Motor neuron (in vitro differentiated cells): ENCODE measurements at regions not wholly inside any gene's neighbourhood (a gene's known extent, or its start where the extent isn't known, plus 50 kb on each side); places are given as distances from the start of the nearest gene placed in this dataset.
A peak's percentile ranks its signal among the peaks of the same experiment; 100 is the strongest.
"Not testable (repeated sequence)": the region's sequence is repeated elsewhere in the genome, so short reads cannot be mapped to it uniquely, and the experiment has no call there.

Experiments
- ATAC-seq, 8 experiments: fragments of 200-7000 bp; cut with Tn5 transposase; replicated peaks in 6 of 8; 2 replicates each; pipeline ENCODE4 v1.8.0; 2021; ENCODE audit warnings: mild to moderate bottlenecking in 8 of 8, moderate library complexity in 8 of 8
- H3K27ac ChIP-seq, 2 donors: fragments of 250-450 bp; sonication (Bioruptor Pico); 2 replicates each; pipeline ENCODE4 v1.9.0; 2021; ENCODE audit warnings: antibody characterized with exemption in 2 of 2, mild to moderate bottlenecking in 2 of 2, moderate library complexity in 1 of 2
- H3K4me1 ChIP-seq, 2 donors: fragments of 250-450 bp; sonication (Bioruptor Pico); replicated peaks in 1 of 2; 2 replicates each; pipeline ENCODE4 v1.6.1; 2021; ENCODE audit warnings: antibody characterized with exemption in 2 of 2, mild to moderate bottlenecking in 2 of 2, moderate library complexity in 1 of 2
- H3K4me3 ChIP-seq, 5 donors: fragments of 250-450 bp; sonication (Bioruptor Pico); 2 replicates each; pipeline ENCODE4 v1.9.0; 2021; ENCODE audit warnings: antibody characterized with exemption in 5 of 5, mild to moderate bottlenecking in 5 of 5, moderate library complexity in 4 of 5
- WGBS, 10 experiments: fragments of 450-650 bp; shearing (Covaris generic); methylation state at CpG; one replicate each; pipeline ENCODE4 v1.0.0; 2022; 5-methylcytosine and 5-hydroxymethylcytosine counted together
- in situ Hi-C, 9 experiments: fragments of 400-800 bp; cut with MboI; loops; one replicate each; pipeline ENCODE4 v1.15.0; 2021; ENCODE audit warnings: low sequenced_read_pairs in 9 of 9, low pct_unique_long_range_greater_than_20kb in 2 of 9; ENCODE audit not compliant: unreplicated experiment in 9 of 9

- WGBS, 10 experiments: 0 to 40% methylated on average over 1 of the region's 1 CpG; no CpG with 5 or more reads in 8 of the 10 experiments
Measured at GRCh38 chr6:60991427-60992028, 1294.5 kb downstream of the KHDRBS2 start.

GRCh38 chr6:60952500-60952899 is 1333.5 kb downstream of the KHDRBS2 start:
- H3K27ac ChIP-seq: no peak overlapping the region
- H3K4me3 ChIP-seq: no peak overlapping the region
- H3K4me1 ChIP-seq: no peaks in the 10 kb centered on the region
- in situ Hi-C loops: no loop called here
- 0 to 100% (median 69%) methylated on average over 1 to 3 of the region's 3 CpGs; no CpG with 5 or more reads in 2 of the 10 experiments for WGBS, 10 experiments
- no peak for ATAC-seq

More at GRCh38 chr6:60991427-60992028, 1294.5 kb downstream of the KHDRBS2 start:
- in situ Hi-C loops: no loop called here
- Histone ChIP-seq H3K4me1 (no peaks in the 10 kb centered on the region), H3K4me3 (no peak overlapping the region), H3K27ac (no peak overlapping the region)
- no peak for ATAC-seq

DNA sequence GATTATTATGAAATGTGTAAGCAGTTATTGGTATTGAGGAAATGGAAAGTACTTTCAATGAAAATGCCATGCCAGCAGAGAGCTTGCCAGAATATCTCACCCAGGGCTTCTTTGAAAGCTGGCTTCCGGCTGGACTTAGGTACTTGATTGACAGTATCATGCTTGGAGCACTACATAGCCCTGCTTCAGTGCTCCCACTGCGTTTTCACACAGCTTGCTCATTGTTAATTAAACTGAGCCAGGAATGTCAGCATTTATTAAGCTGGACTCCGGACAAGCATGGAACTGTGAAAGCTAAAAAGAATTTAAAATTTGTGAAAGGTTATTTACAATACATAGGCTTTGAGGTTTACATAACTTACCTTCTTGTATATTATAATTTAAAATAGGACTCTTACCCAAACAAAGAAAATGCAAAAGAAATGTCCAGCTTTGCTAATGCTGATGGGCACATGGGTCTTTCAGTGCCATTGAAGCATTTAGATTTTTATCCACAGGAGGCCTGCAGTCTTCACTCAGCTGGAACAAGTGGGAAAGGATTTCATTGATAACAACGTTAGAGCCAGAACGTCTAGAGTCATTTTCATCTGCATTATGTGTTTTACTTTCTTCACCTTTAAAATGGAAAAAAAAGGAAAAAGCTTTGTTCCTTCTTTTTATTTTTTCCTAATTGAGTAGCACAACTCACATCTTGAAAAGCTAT is 1335.7 kb downstream of the KHDRBS2 start:
- peak in 3 of 8 experiments; percentile 56 to 70 (median 63) for ATAC-seq
- in situ Hi-C loops, H3K4me1 ChIP-seq, H3K27ac ChIP-seq, H3K4me3 ChIP-seq: not testable (repeated sequence)
- 0 to 14% (median 3%) methylated on average over 1 to 5 of the region's 5 CpGs; no CpG with 5 or more reads in 3 of the 10 experiments for WGBS, 10 experiments

- H3K4me3 ChIP-seq, H3K27ac ChIP-seq, H3K4me1 ChIP-seq, in situ Hi-C loops: not testable (repeated sequence)
- WGBS, 10 experiments: 0 to 83% (median 3%) methylated on average over 1 to 2 of the region's 2 CpGs; no CpG with 5 or more reads in 6 of the 10 experiments
- peak in 1 of 8 experiments; percentile 50 for ATAC-seq
Measured at GRCh38 chr6:60947416-60947815, 1338.6 kb downstream of the KHDRBS2 start.

- in situ Hi-C loops: not testable (repeated sequence)
Measured at GRCh38 chr6:60944803-60945202, 1341.2 kb downstream of the KHDRBS2 start.

GRCh38 chr6:60935970-60936369 is 1350.1 kb downstream of the KHDRBS2 start:
- in situ Hi-C loops, H3K4me1 ChIP-seq, H3K4me3 ChIP-seq, H3K27ac ChIP-seq: not testable (repeated sequence)
- WGBS, 10 experiments: no CpG with 5 or more reads among the region's 1 CpG
- peak in 3 of 8 experiments; percentile 67 to 71 (median 67) for ATAC-seq

More at GRCh38 chr6:60944803-60945202, 1341.2 kb downstream of the KHDRBS2 start:
- H3K4me3 ChIP-seq, H3K27ac ChIP-seq, H3K4me1 ChIP-seq, ATAC-seq: not testable (repeated sequence)
- 20% methylated on average over 4 of the region's 26 CpGs; no CpG with 5 or more reads in 9 of the 10 experiments for WGBS, 10 experiments

DNA sequence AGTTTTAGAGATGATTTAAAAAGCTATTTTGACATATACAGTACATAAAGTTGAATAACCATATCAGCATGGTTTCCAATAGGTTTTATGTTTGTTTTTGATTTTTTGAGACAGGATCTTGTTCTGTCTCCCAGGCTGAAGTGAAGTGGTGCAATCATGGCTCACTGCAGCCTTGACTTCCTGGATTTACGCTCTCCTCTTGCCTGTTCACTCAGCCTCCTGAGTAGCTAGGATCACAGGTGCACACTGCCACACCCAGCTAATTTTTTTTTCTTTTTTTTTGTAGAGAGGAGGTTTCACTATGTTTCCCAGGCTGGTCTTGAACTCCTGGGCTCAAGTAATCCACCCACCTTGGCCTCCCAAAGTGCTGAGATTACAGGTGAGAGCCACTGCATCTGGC is 1366.4 kb downstream of the KHDRBS2 start:
- H3K4me3 ChIP-seq, in situ Hi-C loops, ATAC-seq, H3K4me1 ChIP-seq, H3K27ac ChIP-seq: not testable (repeated sequence)
- 60 to 88% methylated on average over 1 of the region's 1 CpG; no CpG with 5 or more reads in 8 of the 10 experiments for WGBS, 10 experiments

GRCh38 chr6:60903860-60904259 is 1382.2 kb downstream of the KHDRBS2 start:
- H3K4me3 ChIP-seq, in situ Hi-C loops, ATAC-seq, H3K27ac ChIP-seq, H3K4me1 ChIP-seq: not testable (repeated sequence)
- WGBS, 10 experiments: 23 to 100% (median 85%) methylated on average over 1 to 6 of the region's 6 CpGs; no CpG with 5 or more reads in 2 of the 10 experiments

- in situ Hi-C loops, ATAC-seq, H3K27ac ChIP-seq, H3K4me3 ChIP-seq, H3K4me1 ChIP-seq: not testable (repeated sequence)
- 40 to 100% (median 67%) methylated on average over 1 of the region's 1 CpG; no CpG with 5 or more reads in 6 of the 10 experiments for WGBS, 10 experiments
Measured at GRCh38 chr6:60893374-60893773, 1392.7 kb downstream of the KHDRBS2 start.

DNA sequence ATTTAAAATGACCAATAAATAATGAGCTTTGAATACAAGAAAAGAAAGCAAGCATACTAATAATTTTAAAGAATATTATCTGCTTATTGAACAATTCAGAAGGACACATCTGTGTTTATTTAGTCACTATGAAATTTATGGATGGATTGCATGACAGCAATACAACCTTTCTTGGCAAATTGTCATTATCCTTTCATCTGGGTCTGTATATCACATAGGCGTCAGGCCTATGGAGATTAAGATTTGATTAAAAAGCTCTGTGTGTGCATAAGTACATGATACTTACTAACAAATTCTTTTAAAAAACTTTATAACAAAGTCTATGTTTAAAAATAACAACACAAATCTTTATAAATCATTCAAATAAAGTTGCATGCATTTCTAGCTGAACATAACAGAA is 1394.4 kb downstream of the KHDRBS2 start:
- no peak overlapping the region for H3K4me3 ChIP-seq
- in situ Hi-C loops: no loop called here
- WGBS, 10 experiments: 0 to 80% (median 6%) methylated on average over 1 of the region's 1 CpG; no CpG with 5 or more reads in 6 of the 10 experiments
- no peak overlapping the region for H3K27ac ChIP-seq
- H3K4me1 ChIP-seq: no peaks in the 10 kb centered on the region
- peak in 3 of 8 experiments; percentile 43 to 71 (median 58) for ATAC-seq

- in situ Hi-C loops, H3K27ac ChIP-seq, H3K4me3 ChIP-seq, H3K4me1 ChIP-seq: not testable (repeated sequence)
- peak in 4 of 8 experiments; percentile 37 to 91 (median 71) for ATAC-seq
- 0 to 65% (median 40%) methylated on average over 1 to 3 of the region's 3 CpGs; no CpG with 5 or more reads in 7 of the 10 experiments for WGBS, 10 experiments
Measured at GRCh38 chr6:60877396-60877795, 1408.6 kb downstream of the KHDRBS2 start.

GRCh38 chr6:60870779-60871178 is 1415.2 kb downstream of the KHDRBS2 start:
- in situ Hi-C loops, H3K4me1 ChIP-seq, H3K27ac ChIP-seq, ATAC-seq, H3K4me3 ChIP-seq: not testable (repeated sequence)
- WGBS, 10 experiments: 30 to 86% (median 81%) methylated on average over 1 to 3 of the region's 4 CpGs; no CpG with 5 or more reads in 7 of the 10 experiments

- in situ Hi-C loops: no loop called here
- H3K4me3 ChIP-seq: no peak overlapping the region
- H3K4me1 ChIP-seq: no peaks in the 10 kb centered on the region
- H3K27ac ChIP-seq: no peak overlapping the region
- peak in 2 of 8 experiments; percentile 33 to 50 for ATAC-seq
Measured at GRCh38 chr6:60867548-60867947, 1418.5 kb downstream of the KHDRBS2 start.
